ENCODE measurements at regions not wholly inside any gene's neighbourhood (a gene's known extent, or its start where the extent isn't known, plus 50 kb on each side); places are given as distances from the start of the nearest gene placed in this dataset.

GRCh38 chr4:60368986-60369385 lies 831.1 kb upstream of the ADGRL3 start:
- TF ChIP-seq EP300 (IDR thresholded peaks at IDR 0.05; ENCODE audit: borderline replicate concordance) (no peak), NFIC (IDR thresholded peaks at IDR 0.05) (no peak)

GRCh38 chr4:60378010-60378409 lies 822.1 kb upstream of the ADGRL3 start:
- TF ChIP-seq ZBTB7A (IDR thresholded peaks at IDR 0.05; ENCODE audit: low read depth) (no peak), NFIC (IDR thresholded peaks at IDR 0.05) (no peak), TAF1 (IDR thresholded peaks at IDR 0.05; ENCODE audit: low read depth) (no peak), USF1 (IDR thresholded peaks at IDR 0.05) (no peak), REST (IDR thresholded peaks at IDR 0.05; ENCODE audit: low read depth) (no peak), RAD21 (IDR thresholded peaks at IDR 0.05; ENCODE audit: low read depth) (no peak)

- TF ChIP-seq EP300 (IDR thresholded peaks at IDR 0.05; ENCODE audit: borderline replicate concordance), result no peak
These were observed 815.6 kb upstream of the ADGRL3 start for GRCh38 chr4:60384516-60384915.

GRCh38 chr4:60389633-60390032 lies 810.5 kb upstream of the ADGRL3 start:
- TF ChIP-seq MAX (IDR thresholded peaks at IDR 0.05) (no peak), TAF1 (IDR thresholded peaks at IDR 0.05; ENCODE audit: low read depth) (no peak), EP300 (IDR thresholded peaks at IDR 0.05; ENCODE audit: borderline replicate concordance) (no peak), CEBPB (IDR thresholded peaks at IDR 0.05) (no peak), NFIC (IDR thresholded peaks at IDR 0.05) (no peak), TEAD4 (IDR thresholded peaks at IDR 0.05) (no peak), YY1 (IDR thresholded peaks at IDR 0.05; ENCODE audit: low read depth) (no peak), EGR1 (IDR thresholded peaks at IDR 0.05) (no peak), ZBTB7A (IDR thresholded peaks at IDR 0.05; ENCODE audit: low read depth) (no peak), REST (IDR thresholded peaks at IDR 0.05; ENCODE audit: low read depth) (no peak), TCF12 (IDR thresholded peaks at IDR 0.05; ENCODE audit: low read depth) (no peak), CREB1 (IDR thresholded peaks at IDR 0.05; ENCODE audit: low read depth) (no peak), USF1 (IDR thresholded peaks at IDR 0.05) (no peak), FOXM1 (IDR thresholded peaks at IDR 0.05; ENCODE audit: borderline replicate concordance, low read depth) (no peak), RAD21 (IDR thresholded peaks at IDR 0.05; ENCODE audit: low read depth) (no peak)

- TF ChIP-seq TAF1 (IDR thresholded peaks at IDR 0.05; ENCODE audit: low read depth) (no peak), NFIC (IDR thresholded peaks at IDR 0.05) (no peak), REST (IDR thresholded peaks at IDR 0.05; ENCODE audit: low read depth) (no peak), TCF12 (IDR thresholded peaks at IDR 0.05; ENCODE audit: low read depth) (no peak), CREB1 (IDR thresholded peaks at IDR 0.05; ENCODE audit: low read depth) (no peak), EP300 (IDR thresholded peaks at IDR 0.05; ENCODE audit: borderline replicate concordance) (no peak), USF1 (IDR thresholded peaks at IDR 0.05) (no peak)
These were observed 803.6 kb upstream of the ADGRL3 start for GRCh38 chr4:60396341-60397049.

All from Ishikawa (cell line).